Posterior vena cava (tissue), 2 donors: ENCODE measurements at regions not wholly inside any gene's neighbourhood (a gene's known extent, or its start where the extent isn't known, plus 50 kb on each side); places are given as distances from the start of the nearest gene placed in this dataset.
"Not testable (repeated sequence)": the region's sequence is repeated elsewhere in the genome, so short reads cannot be mapped to it uniquely, and the experiment has no call there.

ENCODE experiments used
- DNase-seq: peaks from one replicate; pipeline ENCODE4 v3.0.0-alpha.2; 2020; ENCODE audit warnings: low spot score
- intact Hi-C, 2 donors: fragments of 100-400 bp; cut with DNase I; formaldehyde crosslinking; loops; one replicate each; pipeline versions ENCODE4 v1.14.1 to v1.14.2; 2022 to 2023
- donor health status: DM: yes; HTN: yes; CAD: no.
- donor health status: DM: yes; HTN: yes; CAD: no.

GRCh38 chr16:33827522-33827921 is 368.1 kb downstream of the TP53TG3F start:
- intact Hi-C loops: not testable (repeated sequence)

GRCh38 chr16:33839157-33839556 is 379.7 kb downstream of the TP53TG3F start:
- intact Hi-C loops, DNase-seq: not testable (repeated sequence)

More at GRCh38 chr16:33827522-33827921, 368.1 kb downstream of the TP53TG3F start:
- DNase-seq: not testable (repeated sequence)

GRCh38 chr16:33844533-33844932 is 385.1 kb downstream of the TP53TG3F start:
- DNase-seq, intact Hi-C loops: not testable (repeated sequence)
